ENCODE measurements at regions not wholly inside any gene's neighbourhood (a gene's known extent, or its start where the extent isn't known, plus 50 kb on each side); places are given as distances from the start of the nearest gene placed in this dataset.

DNA sequence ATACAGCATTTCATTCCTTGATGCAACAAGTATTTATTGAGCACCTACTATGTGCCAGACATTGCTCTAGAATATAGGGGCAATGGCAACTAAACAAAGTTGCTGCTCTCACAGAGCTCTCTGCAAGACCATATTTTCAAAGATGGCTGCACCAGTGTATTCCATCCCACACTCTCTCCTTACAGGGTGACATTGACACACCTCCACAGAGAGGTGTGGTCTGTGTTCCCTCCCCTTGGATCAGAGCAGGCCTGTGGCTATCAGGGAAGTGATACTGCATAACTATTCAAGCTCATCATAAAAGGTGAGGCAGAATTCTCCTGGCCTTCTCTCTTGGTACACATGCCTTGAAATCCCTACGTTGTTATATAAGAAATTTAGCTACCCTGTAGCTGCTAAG lies 95.3 kb upstream of the SOD3 start:
- H3K36me3 ChIP-seq (replicated peaks; ENCODE audit: insufficient read depth, low read length) = no peaks in the 10 kb centered on the region
- no peak for DNase-seq
- H3K27me3 ChIP-seq (replicated peaks; ENCODE audit: insufficient read depth, low read length) = no peaks in the 10 kb centered on the region
- H2AFZ ChIP-seq (ENCODE audit: low read length) = no peak overlapping the region
- TF ChIP-seq EZH2phosphoT487 (IDR thresholded peaks at IDR 0.05; ENCODE audit: low read length) = no peak
- no peaks in the 10 kb centered on the region for H3K79me2 ChIP-seq (ENCODE audit: low read length)
- H3K4me2 ChIP-seq (ENCODE audit: low read depth, low read length) = no peak overlapping the region
- no peaks in the 10 kb centered on the region for H4K20me1 ChIP-seq (ENCODE audit: insufficient read depth, low read length)
- H3K4me3 ChIP-seq (ENCODE audit: low read length) = no peak overlapping the region
- no peaks in the 10 kb centered on the region for H3K9me3 ChIP-seq (replicated peaks; ENCODE audit: insufficient read depth, low read length)
- no peaks in the 10 kb centered on the region for H3K9me2 ChIP-seq (replicated peaks; ENCODE audit: insufficient read depth, low read length)
- no peak overlapping the region for H3K9ac ChIP-seq (ENCODE audit: low read length)
- no peaks in the 10 kb centered on the region for H3K4me1 ChIP-seq (ENCODE audit: low read length)
- no peaks in the 10 kb centered on the region for H3F3A ChIP-seq (ENCODE audit: insufficient read depth, low read length)
- H3K27ac ChIP-seq (ENCODE audit: low read length) = no peak overlapping the region

DNA sequence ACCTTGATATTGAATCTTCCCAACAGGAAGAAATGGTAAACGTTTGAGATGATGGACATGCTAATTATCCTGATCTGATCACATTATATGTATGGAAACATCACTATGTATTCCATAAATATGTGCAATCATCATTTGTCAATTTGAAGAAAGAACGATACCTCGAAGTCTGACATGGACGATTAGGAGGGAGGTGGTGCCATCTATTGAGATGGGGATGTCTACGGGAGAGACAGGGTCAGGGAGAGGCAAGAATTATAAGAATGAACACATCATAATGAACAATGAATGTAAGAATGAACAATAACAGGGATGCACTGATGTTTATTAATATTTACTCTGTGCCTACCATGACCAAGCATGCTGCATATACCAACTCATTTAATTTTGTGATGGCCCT lies 93.7 kb upstream of the SOD3 start:
- no peaks in the 10 kb centered on the region for H3K9me2 ChIP-seq (replicated peaks; ENCODE audit: insufficient read depth, low read length)
- no peaks in the 10 kb centered on the region for H4K20me1 ChIP-seq (ENCODE audit: insufficient read depth, low read length)
- TF ChIP-seq EZH2 (optimal IDR thresholded peaks at IDR 0.05; ENCODE audit: low read depth, low read length) = no peak
- TF ChIP-seq, protein P1, sequence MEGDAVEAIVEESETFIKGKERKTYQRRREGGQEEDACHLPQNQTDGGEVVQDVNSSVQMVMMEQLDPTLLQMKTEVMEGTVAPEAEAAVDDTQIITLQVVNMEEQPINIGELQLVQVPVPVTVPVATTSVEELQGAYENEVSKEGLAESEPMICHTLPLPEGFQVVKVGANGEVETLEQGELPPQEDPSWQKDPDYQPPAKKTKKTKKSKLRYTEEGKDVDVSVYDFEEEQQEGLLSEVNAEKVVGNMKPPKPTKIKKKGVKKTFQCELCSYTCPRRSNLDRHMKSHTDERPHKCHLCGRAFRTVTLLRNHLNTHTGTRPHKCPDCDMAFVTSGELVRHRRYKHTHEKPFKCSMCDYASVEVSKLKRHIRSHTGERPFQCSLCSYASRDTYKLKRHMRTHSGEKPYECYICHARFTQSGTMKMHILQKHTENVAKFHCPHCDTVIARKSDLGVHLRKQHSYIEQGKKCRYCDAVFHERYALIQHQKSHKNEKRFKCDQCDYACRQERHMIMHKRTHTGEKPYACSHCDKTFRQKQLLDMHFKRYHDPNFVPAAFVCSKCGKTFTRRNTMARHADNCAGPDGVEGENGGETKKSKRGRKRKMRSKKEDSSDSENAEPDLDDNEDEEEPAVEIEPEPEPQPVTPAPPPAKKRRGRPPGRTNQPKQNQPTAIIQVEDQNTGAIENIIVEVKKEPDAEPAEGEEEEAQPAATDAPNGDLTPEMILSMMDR (IDR thresholded peaks at IDR 0.05; ENCODE audit: low read length) = no peak
- TF ChIP-seq EZH2phosphoT487 (IDR thresholded peaks at IDR 0.05; ENCODE audit: low read length) = no peak

DNA sequence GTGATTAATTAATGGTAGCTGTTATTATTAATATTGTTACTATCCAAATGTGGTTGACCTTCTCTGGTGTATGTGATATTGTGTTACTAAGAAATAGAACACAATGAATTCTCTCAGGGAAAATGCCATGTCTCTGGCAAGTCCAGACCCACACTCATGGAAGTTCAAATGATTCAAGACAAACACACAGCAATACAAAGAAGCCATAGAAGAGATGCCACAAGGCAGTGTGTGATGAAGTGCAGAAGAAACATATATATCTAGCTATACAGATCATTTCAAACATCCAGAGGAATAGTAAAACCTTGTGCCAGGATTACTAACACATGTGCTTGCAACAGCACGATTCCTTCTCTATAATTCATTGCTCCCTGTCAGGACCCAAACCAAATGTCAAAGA lies 93.1 kb upstream of the SOD3 start:
- TF ChIP-seq EZH2phosphoT487 (IDR thresholded peaks at IDR 0.05; ENCODE audit: low read length) = no peak
- no peak for TF ChIP-seq EZH2 (optimal IDR thresholded peaks at IDR 0.05; ENCODE audit: low read depth, low read length)
- TF ChIP-seq, protein P1 (IDR thresholded peaks at IDR 0.05; ENCODE audit: low read length) = no peak
- Histone ChIP-seq H3K27me3 (replicated peaks; ENCODE audit: insufficient read depth, low read length) (no peaks in the 10 kb centered on the region), H4K20me1 (ENCODE audit: insufficient read depth, low read length) (no peaks in the 10 kb centered on the region), H2AFZ (ENCODE audit: low read length) (no peak overlapping the region), H3K4me1 (ENCODE audit: low read length) (no peaks in the 10 kb centered on the region), H3F3A (ENCODE audit: insufficient read depth, low read length) (no peaks in the 10 kb centered on the region), H3K36me3 (replicated peaks; ENCODE audit: insufficient read depth, low read length) (no peaks in the 10 kb centered on the region), H3K4me3 (ENCODE audit: low read length) (no peak overlapping the region), H3K9me2 (replicated peaks; ENCODE audit: insufficient read depth, low read length) (no peaks in the 10 kb centered on the region), H3K9me3 (replicated peaks; ENCODE audit: insufficient read depth, low read length) (no peaks in the 10 kb centered on the region), H3K4me2 (ENCODE audit: low read depth, low read length) (no peak overlapping the region), H3K27ac (ENCODE audit: low read length) (no peak overlapping the region), H3K9ac (ENCODE audit: low read length) (no peak overlapping the region), H3K79me2 (ENCODE audit: low read length) (no peaks in the 10 kb centered on the region)
- DNase-seq = no peak

More for the DNA sequence above, 93.7 kb upstream of the SOD3 start:
- Histone ChIP-seq H3K4me3 (ENCODE audit: low read length) (no peak overlapping the region), H3K79me2 (ENCODE audit: low read length) (no peaks in the 10 kb centered on the region), H2AFZ (ENCODE audit: low read length) (no peak overlapping the region), H3K4me1 (ENCODE audit: low read length) (no peaks in the 10 kb centered on the region), H3F3A (ENCODE audit: insufficient read depth, low read length) (no peaks in the 10 kb centered on the region), H3K4me2 (ENCODE audit: low read depth, low read length) (no peak overlapping the region), H3K36me3 (replicated peaks; ENCODE audit: insufficient read depth, low read length) (no peaks in the 10 kb centered on the region), H3K9ac (ENCODE audit: low read length) (no peak overlapping the region), H3K9me3 (replicated peaks; ENCODE audit: insufficient read depth, low read length) (no peaks in the 10 kb centered on the region), H3K27ac (ENCODE audit: low read length) (no peak overlapping the region), H3K27me3 (replicated peaks; ENCODE audit: insufficient read depth, low read length) (no peaks in the 10 kb centered on the region)
- no peak for DNase-seq

DNA sequence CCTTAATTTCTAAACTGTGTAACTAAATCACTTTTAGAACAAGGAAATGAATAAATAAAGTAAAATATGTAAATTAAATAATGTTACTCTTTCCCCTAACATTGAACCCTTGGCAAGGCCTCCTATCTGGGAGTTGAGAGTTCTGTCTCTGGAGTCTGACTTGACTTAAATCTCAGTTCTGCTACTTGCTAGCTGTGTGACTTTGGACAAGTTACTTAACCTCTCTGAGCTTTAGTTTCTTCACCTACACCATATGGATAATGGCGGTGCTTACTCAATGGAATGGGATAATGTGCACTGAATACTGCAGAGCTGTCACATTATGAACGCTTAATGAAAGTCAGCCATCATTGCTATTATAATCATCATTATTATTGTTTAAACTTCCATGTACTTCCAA lies 92.1 kb upstream of the SOD3 start:
- TF ChIP-seq EZH2phosphoT487 (IDR thresholded peaks at IDR 0.05; ENCODE audit: low read length) = no peak
- TF ChIP-seq, protein P1 (IDR thresholded peaks at IDR 0.05; ENCODE audit: low read length) = no peak
- TF ChIP-seq EZH2 (optimal IDR thresholded peaks at IDR 0.05; ENCODE audit: low read depth, low read length) = no peak
- H2AFZ ChIP-seq (ENCODE audit: low read length) = no peak overlapping the region
- no peaks in the 10 kb centered on the region for H3F3A ChIP-seq (ENCODE audit: insufficient read depth, low read length)
- DNase-seq = no peak
- no peak overlapping the region for H3K9ac ChIP-seq (ENCODE audit: low read length)
- no peaks in the 10 kb centered on the region for H3K4me1 ChIP-seq (ENCODE audit: low read length)
- no peak overlapping the region for H3K4me3 ChIP-seq (ENCODE audit: low read length)
- no peak overlapping the region for H3K4me2 ChIP-seq (ENCODE audit: low read depth, low read length)
- H3K9me2 ChIP-seq (replicated peaks; ENCODE audit: insufficient read depth, low read length) = no peaks in the 10 kb centered on the region
- H3K27ac ChIP-seq (ENCODE audit: low read length) = no peak overlapping the region
- no peaks in the 10 kb centered on the region for H3K79me2 ChIP-seq (ENCODE audit: low read length)
- H3K36me3 ChIP-seq (replicated peaks; ENCODE audit: insufficient read depth, low read length) = no peaks in the 10 kb centered on the region
- H3K9me3 ChIP-seq (replicated peaks; ENCODE audit: insufficient read depth, low read length) = no peaks in the 10 kb centered on the region
- no peaks in the 10 kb centered on the region for H4K20me1 ChIP-seq (ENCODE audit: insufficient read depth, low read length)
- no peaks in the 10 kb centered on the region for H3K27me3 ChIP-seq (replicated peaks; ENCODE audit: insufficient read depth, low read length)
